B cell (primary cell): ENCODE measurements at regions not wholly inside any gene's neighbourhood (a gene's known extent, or its start where the extent isn't known, plus 50 kb on each side); places are given as distances from the start of the nearest gene placed in this dataset.

Experiments
- ATAC-seq: fragments of 200-7000 bp; cut with Tn5 transposase; one replicate; pipeline ENCODE4 v1.10.0; 2021; ENCODE audit warnings: low read depth, mild to moderate bottlenecking, moderate number of reproducible peaks, moderate library complexity
- CTCF ChIA-PET: fragments of 350-600 bp; sonication (Branson Sonifier 250); formaldehyde crosslinking; loops from one replicate; lab custom pipeline; 2021; ENCODE audit warnings: antibody characterized with exemption, inconsistent platforms; lab: Charles Lee
- POLR2A ChIA-PET: fragments of 350-600 bp; sonication (Branson Sonifier 250); formaldehyde crosslinking; loops from one replicate; lab custom pipeline; 2021; ENCODE audit warnings: antibody characterized with exemption; lab: Charles Lee
- DNase-seq: peaks from one replicate; pipeline ENCODE4 v3.0.0; 2013
- H2AFZ ChIP-seq: 2 replicates; pipeline ENCODE4 v1.6.1; 2012; ENCODE audit warnings: mild to moderate bottlenecking, low read depth, low read length; ENCODE audit not compliant: insufficient read depth, poor library complexity, severe bottlenecking
- H3K27ac ChIP-seq, 2 donors: 1 replicate in 1 of 2; 2 replicates in 1 of 2; pipeline ENCODE4 v1.5.1; 2012 to 2013; ENCODE audit warnings: low read length in 2 of 2, mild to moderate bottlenecking in 2 of 2, moderate library complexity in 1 of 2
- H3K27me3 ChIP-seq, 4 experiments: fragments of 200-600 bp in 1 of 4; sonication (generic) in 1 of 4; replicated peaks in 1 of 4; 1 replicate in 2 of 4; 2 replicates in 2 of 4; pipeline versions ENCODE4 v1.6.1 to v1.7.0; 2013 to 2016; ENCODE audit warnings: low read length in 3 of 4, mild to moderate bottlenecking in 2 of 4, mixed read lengths in 1 of 4, moderate library complexity in 1 of 4; ENCODE audit not compliant: insufficient read depth in 4 of 4, control insufficient read depth in 3 of 4; ENCODE audit errors: control extremely low read depth in 1 of 4
- H3K36me3 ChIP-seq, 2 experiments: replicated peaks in 1 of 2; 1 replicate in 1 of 2; 2 replicates in 1 of 2; pipeline versions ENCODE4 v1.6.1 to v1.7.1; 2013; ENCODE audit warnings: low read length in 1 of 2; ENCODE audit not compliant: insufficient read depth in 2 of 2, control insufficient read depth in 1 of 2; ENCODE audit errors: control extremely low read depth in 1 of 2, extremely low read depth in 1 of 2
- H3K4me1 ChIP-seq, 2 donors: fragments of 200-600 bp in 1 of 2; sonication (generic) in 1 of 2; 1 replicate in 1 of 2; 2 replicates in 1 of 2; pipeline versions ENCODE4 v1.5.1 to v1.6.1; 2013 to 2017; ENCODE audit warnings: low read length in 2 of 2; ENCODE audit not compliant: control insufficient read depth in 2 of 2, insufficient read depth in 2 of 2
- H3K4me2 ChIP-seq: replicated peaks from 2 replicates; pipeline ENCODE3; 2012; ENCODE audit warnings: mild to moderate bottlenecking, low read depth, low read length; ENCODE audit not compliant: poor library complexity, severe bottlenecking
- H3K4me3 ChIP-seq, 5 experiments: fragments of 200-600 bp in 1 of 5; sonication (generic) in 1 of 5; 1 replicate in 3 of 5; 2 replicates in 2 of 5; pipeline versions ENCODE4 v1.5.1 to v1.7.0; 2011 to 2016; ENCODE audit warnings: low read length in 4 of 5, mild to moderate bottlenecking in 4 of 5, low read depth in 2 of 5, control low read depth in 1 of 5, moderate library complexity in 1 of 5; ENCODE audit not compliant: insufficient read depth in 1 of 5; ENCODE audit errors: control extremely low read depth in 1 of 5, extremely low read depth in 1 of 5
- H3K79me2 ChIP-seq: fragments of 200-600 bp; sonication (generic); one replicate; pipeline ENCODE4 v1.6.0; 2016; ENCODE audit warnings: low read length; ENCODE audit not compliant: control insufficient read depth, insufficient read depth
- H3K9ac ChIP-seq: fragments of 200-600 bp; sonication (generic); 2 replicates; pipeline ENCODE4 v1.6.1; 2017; ENCODE audit warnings: mild to moderate bottlenecking, low read length, moderate library complexity
- H3K9me3 ChIP-seq, 3 donors: one replicate each; pipeline versions ENCODE4 v1.6.1 to v1.7.1; 2013; ENCODE audit warnings: low read length in 2 of 3; ENCODE audit not compliant: control insufficient read depth in 2 of 3, insufficient read depth in 1 of 3; ENCODE audit errors: control extremely low read depth in 1 of 3
- H4K20me1 ChIP-seq: 2 replicates; pipeline ENCODE4 v1.6.0; 2012; ENCODE audit warnings: mild to moderate bottlenecking, low read length; ENCODE audit not compliant: insufficient read depth, control insufficient read depth, poor library complexity, severe bottlenecking
- H3K27ac Mint-ChIP-seq: one replicate; pipeline ENCODE4 v1.8.0; 2021; ENCODE audit warnings: mixed read lengths
- H3K27me3 Mint-ChIP-seq: one replicate; pipeline ENCODE4 v1.8.0; 2021; ENCODE audit warnings: mixed read lengths
- H3K4me1 Mint-ChIP-seq: one replicate; pipeline ENCODE4 v1.8.0; 2021; ENCODE audit warnings: mixed read lengths
- H3K4me3 Mint-ChIP-seq: one replicate; pipeline ENCODE4 v1.8.0; 2021; ENCODE audit warnings: mixed read lengths
- H3K9me3 Mint-ChIP-seq: one replicate; pipeline ENCODE4 v1.8.0; 2022; ENCODE audit warnings: mixed read lengths; ENCODE audit not compliant: insufficient read depth
- CTCF ChIP-seq: fragments of 200-600 bp; IDR thresholded peaks from one replicate; pipeline ENCODE4 v1.8.0; 2022; ENCODE audit warnings: antibody characterized with exemption, mild to moderate bottlenecking
- EZH2 ChIP-seq: IDR thresholded peaks from 2 replicates; pipeline ENCODE4 v1.6.1; 2012; ENCODE audit warnings: borderline replicate concordance, low read depth, mild to moderate bottlenecking, moderate library complexity, low read length; ENCODE audit not compliant: insufficient read depth, poor library complexity, severe bottlenecking
- WGBS: methylation state at CpG from one replicate; pipeline ENCODE4 v1.1.5; 2013; ENCODE audit warnings: missing lambda C conversion rate; ENCODE audit not compliant: insufficient coverage; 5-methylcytosine and 5-hydroxymethylcytosine counted together
- intact Hi-C: fragments of 100-400 bp; cut with micrococcal nuclease; formaldehyde crosslinking; loops from one replicate; pipeline ENCODE4 v1.10.0; 2022

GRCh38 chr11:70669871-70670675 is 271.7 kb downstream of the CTTN start:
- H3K27me3 ChIP-seq, result peaks cover 0 to 2% (median 0%) of the 10 kb centered on the region in 4 experiments
- DNase-seq (no peak), ATAC-seq (no peak)
- H3K9ac ChIP-seq, result no peak overlapping the region
- H3K36me3 ChIP-seq, result no peaks in the 10 kb centered on the region
- H3K4me3 Mint-ChIP-seq, result no peak overlapping the region
- WGBS, result 78% methylated on average over 25 of the region's 25 CpGs
- no peaks in the 10 kb centered on the region for H3K4me1 Mint-ChIP-seq
- no peak overlapping the region for H3K27ac Mint-ChIP-seq
- no peaks in the 10 kb centered on the region for H3K79me2 ChIP-seq
- H3K4me2 ChIP-seq, result no peak overlapping the region
- ChIA-PET CTCF (no interaction called here), POLR2A (no interaction called here)
- intact Hi-C loops, result no loop called here
- peaks cover 0 to 3% (median 0%) of the 10 kb centered on the region in 3 donors for H3K9me3 ChIP-seq
- H3K4me1 ChIP-seq, result no peaks in the 10 kb centered on the region
- no peak overlapping the region for H3K27ac ChIP-seq
- H3K27me3 Mint-ChIP-seq, result peaks cover 34% of the 10 kb centered on the region
- no peak overlapping the region for H3K4me3 ChIP-seq
- peaks cover 1% of the 10 kb centered on the region for H3K9me3 Mint-ChIP-seq
- no peak overlapping the region for H2AFZ ChIP-seq
- TF ChIP-seq EZH2 (no peak), CTCF (no peak)
- H4K20me1 ChIP-seq, result no peaks in the 10 kb centered on the region

- H3K9me3 ChIP-seq, result peaks cover 0 to 3% (median 1%) of the 10 kb centered on the region in 3 donors
- H3K27me3 ChIP-seq, result peaks cover 0 to 2% (median 0%) of the 10 kb centered on the region in 4 experiments
- Mint-ChIP-seq H3K9me3 (peaks cover 1% of the 10 kb centered on the region), H3K4me3 (no peak overlapping the region), H3K4me1 (no peaks in the 10 kb centered on the region), H3K27me3 (peaks cover 29% of the 10 kb centered on the region), H3K27ac (no peak overlapping the region)
- ATAC-seq (no peak), DNase-seq (no peak)
- H3K4me2 ChIP-seq, result no peak overlapping the region
- no peaks in the 10 kb centered on the region for H3K79me2 ChIP-seq
- ChIA-PET CTCF (no interaction called here), POLR2A (no interaction called here)
- no peak overlapping the region for H3K9ac ChIP-seq
- no peaks in the 10 kb centered on the region for H3K36me3 ChIP-seq
- H3K4me3 ChIP-seq, result no peak overlapping the region
- H4K20me1 ChIP-seq, result no peaks in the 10 kb centered on the region
- intact Hi-C loops, result no loop called here
- no peaks in the 10 kb centered on the region for H3K4me1 ChIP-seq
- H3K27ac ChIP-seq, result no peak overlapping the region
- H2AFZ ChIP-seq, result no peak overlapping the region
- no peak for TF ChIP-seq CTCF
- no peak for TF ChIP-seq EZH2
- WGBS, result 82% methylated on average over 11 of the region's 15 CpGs
These were observed 272.3 kb downstream of the CTTN start for GRCh38 chr11:70670676-70671034.
